ENCODE measurements at regions not wholly inside any gene's neighbourhood (a gene's known extent, or its start where the extent isn't known, plus 50 kb on each side); places are given as distances from the start of the nearest gene placed in this dataset.

DNA sequence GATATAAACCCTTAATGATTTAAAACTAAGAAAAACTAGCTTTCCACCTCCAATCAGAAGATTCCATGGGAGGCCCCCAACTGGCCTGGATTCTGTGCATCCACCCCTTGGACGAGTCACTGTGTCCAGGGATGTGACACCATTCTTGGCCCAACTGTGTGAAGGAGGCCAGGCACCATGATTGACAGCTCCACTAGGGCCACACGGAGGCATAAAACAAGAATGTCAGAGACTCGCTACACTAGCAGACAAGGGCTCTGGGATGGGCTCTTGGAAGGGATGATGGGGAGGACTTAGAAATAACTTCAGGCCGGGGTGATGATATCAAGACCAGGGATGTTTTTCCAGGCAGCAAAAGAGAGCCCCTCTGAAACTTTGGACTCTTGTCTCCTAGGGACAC is 117.8 kb upstream of the GNAO1 start:
- H3K27me3 ChIP-seq (replicated peaks; ENCODE audit: control insufficient read depth, insufficient read depth, low read length): no peaks in the 10 kb centered on the region; the same call in 1 of the 2 replicates
- no peak for DNase-seq (ENCODE audit: extremely low read depth, insufficient read length)

DNA sequence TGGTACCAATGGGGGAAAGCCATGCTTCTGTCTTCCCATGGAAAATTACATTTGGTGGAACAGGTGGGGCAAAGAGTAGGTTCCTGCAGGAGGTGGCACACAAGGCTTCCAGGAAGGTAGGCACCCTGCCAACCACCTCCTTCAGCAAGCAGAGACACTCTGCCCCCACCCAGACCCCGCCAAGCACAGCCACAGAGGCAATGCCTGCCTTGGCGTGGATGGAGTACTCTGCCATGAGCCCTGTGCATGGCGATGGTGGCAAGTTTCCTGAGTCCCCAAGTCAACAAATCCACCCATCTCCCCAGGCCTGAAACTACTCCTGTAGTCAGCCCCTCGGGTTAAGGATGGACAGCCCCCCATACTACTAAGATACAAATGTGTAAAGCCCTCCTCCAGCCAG is 119.2 kb upstream of the GNAO1 start:
- H3K36me3 ChIP-seq (ENCODE audit: control insufficient read depth, insufficient read depth, low read length): no peaks in the 10 kb centered on the region
- H3K27me3 ChIP-seq (replicated peaks; ENCODE audit: control insufficient read depth, insufficient read depth, low read length): no peaks in the 10 kb centered on the region; the same call in 1 of the 2 replicates
- DNase-seq (ENCODE audit: extremely low read depth, insufficient read length): no peak
- TF ChIP-seq, protein P1, sequence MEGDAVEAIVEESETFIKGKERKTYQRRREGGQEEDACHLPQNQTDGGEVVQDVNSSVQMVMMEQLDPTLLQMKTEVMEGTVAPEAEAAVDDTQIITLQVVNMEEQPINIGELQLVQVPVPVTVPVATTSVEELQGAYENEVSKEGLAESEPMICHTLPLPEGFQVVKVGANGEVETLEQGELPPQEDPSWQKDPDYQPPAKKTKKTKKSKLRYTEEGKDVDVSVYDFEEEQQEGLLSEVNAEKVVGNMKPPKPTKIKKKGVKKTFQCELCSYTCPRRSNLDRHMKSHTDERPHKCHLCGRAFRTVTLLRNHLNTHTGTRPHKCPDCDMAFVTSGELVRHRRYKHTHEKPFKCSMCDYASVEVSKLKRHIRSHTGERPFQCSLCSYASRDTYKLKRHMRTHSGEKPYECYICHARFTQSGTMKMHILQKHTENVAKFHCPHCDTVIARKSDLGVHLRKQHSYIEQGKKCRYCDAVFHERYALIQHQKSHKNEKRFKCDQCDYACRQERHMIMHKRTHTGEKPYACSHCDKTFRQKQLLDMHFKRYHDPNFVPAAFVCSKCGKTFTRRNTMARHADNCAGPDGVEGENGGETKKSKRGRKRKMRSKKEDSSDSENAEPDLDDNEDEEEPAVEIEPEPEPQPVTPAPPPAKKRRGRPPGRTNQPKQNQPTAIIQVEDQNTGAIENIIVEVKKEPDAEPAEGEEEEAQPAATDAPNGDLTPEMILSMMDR (IDR thresholded peaks at IDR 0.05; ENCODE audit: insufficient read depth, low read length, poor library complexity, severe bottlenecking): no peak
- no peak overlapping the region for H3K4me3 ChIP-seq (replicated peaks; ENCODE audit: low read depth, low read length)

More for the DNA sequence above, 117.8 kb upstream of the GNAO1 start:
- no peaks in the 10 kb centered on the region for H3K36me3 ChIP-seq (ENCODE audit: control insufficient read depth, insufficient read depth, low read length)
- TF ChIP-seq, protein P1 (IDR thresholded peaks at IDR 0.05; ENCODE audit: insufficient read depth, low read length, poor library complexity, severe bottlenecking): no peak
- H3K4me3 ChIP-seq (replicated peaks; ENCODE audit: low read depth, low read length): no peak overlapping the region

DNA sequence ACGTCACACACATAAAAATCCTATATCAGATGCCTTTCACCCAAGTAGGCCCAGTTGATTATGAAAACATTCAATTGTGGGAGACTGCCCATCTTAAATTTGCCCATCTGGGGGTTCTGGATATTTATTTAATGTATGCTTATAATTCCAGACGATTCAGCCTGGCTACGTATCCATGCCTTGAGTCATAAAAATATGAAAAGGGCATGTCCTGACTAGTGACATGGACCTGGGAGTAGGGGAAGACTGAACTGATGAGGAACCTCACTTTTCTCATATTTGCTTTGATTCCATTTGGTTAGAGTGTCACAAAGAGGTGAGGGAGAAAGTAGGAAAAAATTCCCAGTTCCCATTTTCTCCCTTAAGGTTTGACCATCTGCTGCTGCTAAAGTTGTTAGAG is 122.5 kb upstream of the GNAO1 start:
- Histone ChIP-seq H3K36me3 (ENCODE audit: control insufficient read depth, insufficient read depth, low read length) (no peaks in the 10 kb centered on the region), H3K4me3 (replicated peaks; ENCODE audit: low read depth, low read length) (no peak overlapping the region), H3K27me3 (replicated peaks; ENCODE audit: control insufficient read depth, insufficient read depth, low read length) (no peaks in the 10 kb centered on the region)
- no peak for DNase-seq (ENCODE audit: extremely low read depth, insufficient read length)
- TF ChIP-seq, protein P1 (IDR thresholded peaks at IDR 0.05; ENCODE audit: insufficient read depth, low read length, poor library complexity, severe bottlenecking): no peak

DNA sequence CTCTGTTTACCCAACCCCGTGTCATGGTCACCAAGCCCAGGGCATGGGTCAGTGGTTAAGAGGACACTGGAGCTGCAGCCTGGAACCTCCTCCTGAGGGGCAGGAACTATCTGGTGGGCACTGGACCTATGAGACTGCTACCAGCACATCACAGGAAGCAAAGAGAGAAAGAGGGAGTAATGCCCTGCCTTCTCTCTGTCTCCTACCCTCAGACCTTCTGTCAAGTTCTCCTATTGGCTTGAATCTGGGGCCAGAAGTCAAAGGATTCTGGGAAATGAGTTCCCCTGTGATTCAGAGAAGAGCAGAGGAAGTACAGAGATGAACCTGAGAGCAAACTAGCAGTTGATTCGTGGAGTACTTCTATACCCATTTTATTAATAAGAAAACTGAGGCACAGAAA is 123.0 kb upstream of the GNAO1 start:
- H3K27me3 ChIP-seq (replicated peaks; ENCODE audit: control insufficient read depth, insufficient read depth, low read length): no peaks in the 10 kb centered on the region
- no peak for DNase-seq (ENCODE audit: extremely low read depth, insufficient read length)
- no peaks in the 10 kb centered on the region for H3K36me3 ChIP-seq (ENCODE audit: control insufficient read depth, insufficient read depth, low read length)
- H3K4me3 ChIP-seq (replicated peaks; ENCODE audit: low read depth, low read length): no peak overlapping the region
- TF ChIP-seq, protein P1 (IDR thresholded peaks at IDR 0.05; ENCODE audit: insufficient read depth, low read length, poor library complexity, severe bottlenecking): no peak

DNA sequence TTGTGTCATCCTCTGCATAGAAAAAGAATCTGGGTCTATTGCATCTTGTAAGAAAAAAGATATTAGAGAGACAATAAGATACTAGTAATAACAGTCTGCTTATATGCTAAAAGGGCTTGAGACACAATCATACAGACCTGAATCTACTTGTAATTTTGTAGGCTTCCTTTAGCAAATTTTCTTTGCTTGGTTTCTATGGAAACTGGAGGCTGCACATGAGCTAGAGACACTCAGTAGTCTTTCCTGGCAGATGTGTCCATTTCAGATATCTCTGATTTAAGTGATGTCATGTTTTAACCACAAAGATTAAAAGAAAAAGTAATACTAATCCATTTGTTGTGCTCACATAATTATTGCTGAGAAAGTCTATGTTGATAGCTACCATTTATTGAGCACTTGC is 123.9 kb upstream of the GNAO1 start:
- no peak overlapping the region for H3K4me3 ChIP-seq (replicated peaks; ENCODE audit: low read depth, low read length)

More for the DNA sequence above, 123.9 kb upstream of the GNAO1 start:
- Histone ChIP-seq H3K36me3 (ENCODE audit: control insufficient read depth, insufficient read depth, low read length) (no peaks in the 10 kb centered on the region), H3K27me3 (replicated peaks; ENCODE audit: control insufficient read depth, insufficient read depth, low read length) (no peaks in the 10 kb centered on the region)
- no peak for DNase-seq (ENCODE audit: extremely low read depth, insufficient read length)
- TF ChIP-seq, protein P1 (IDR thresholded peaks at IDR 0.05; ENCODE audit: insufficient read depth, low read length, poor library complexity, severe bottlenecking): no peak

All from GM06990 (cell line).